BJ (cell line): ENCODE measurements at regions not wholly inside any gene's neighbourhood (a gene's known extent, or its start where the extent isn't known, plus 50 kb on each side); places are given as distances from the start of the nearest gene placed in this dataset.
A peak's percentile ranks its signal among the peaks of the same experiment; 100 is the strongest.

Experiments
- CTCF ChIA-PET: fragments of 350-600 bp; formaldehyde crosslinking; extraction: SDS; loops from one replicate; lab custom pipeline; 2021; ENCODE audit warnings: antibody characterized with exemption, inconsistent platforms; lab: Yijun Ruan, JAX
- POLR2A ChIA-PET: fragments of 300-600 bp; sonication (Branson Sonifier 250); formaldehyde crosslinking; extraction: SDS; loops from one replicate; lab custom pipeline; 2021; ENCODE audit warnings: antibody characterized with exemption; lab: Charles Lee
- DNase-seq: peaks from one replicate; pipeline ENCODE4 v3.0.0-alpha.2; 2011; ENCODE audit warnings: low read depth
- H3K27me3 ChIP-seq: 2 replicates; pipeline ENCODE4 v1.6.0; 2011; ENCODE audit warnings: low read length; ENCODE audit not compliant: control insufficient read depth, insufficient read depth
- H3K36me3 ChIP-seq: 2 replicates; pipeline ENCODE4 v1.5.1; 2011; ENCODE audit warnings: low read length; ENCODE audit not compliant: control insufficient read depth, insufficient read depth
- H3K4me3 ChIP-seq: 2 replicates; pipeline ENCODE4 v1.5.1; 2011; ENCODE audit warnings: low read depth, mild to moderate bottlenecking, control low read depth, low read length
- TF ChIP-seq, protein P1 (sequence below): IDR thresholded peaks from 2 replicates; pipeline ENCODE4 v1.5.1; 2011; ENCODE audit warnings: low read depth, mild to moderate bottlenecking, control low read depth, inconsistent platforms, low read length, moderate library complexity; ENCODE audit not compliant: insufficient read depth

GRCh38 chr1:208562151-208562960 lies 318.2 kb upstream of the PLXNA2 start:
- peak; percentile 69 for DNase-seq
- CTCF ChIA-PET: no interaction called here
- TF ChIP-seq, protein P1, sequence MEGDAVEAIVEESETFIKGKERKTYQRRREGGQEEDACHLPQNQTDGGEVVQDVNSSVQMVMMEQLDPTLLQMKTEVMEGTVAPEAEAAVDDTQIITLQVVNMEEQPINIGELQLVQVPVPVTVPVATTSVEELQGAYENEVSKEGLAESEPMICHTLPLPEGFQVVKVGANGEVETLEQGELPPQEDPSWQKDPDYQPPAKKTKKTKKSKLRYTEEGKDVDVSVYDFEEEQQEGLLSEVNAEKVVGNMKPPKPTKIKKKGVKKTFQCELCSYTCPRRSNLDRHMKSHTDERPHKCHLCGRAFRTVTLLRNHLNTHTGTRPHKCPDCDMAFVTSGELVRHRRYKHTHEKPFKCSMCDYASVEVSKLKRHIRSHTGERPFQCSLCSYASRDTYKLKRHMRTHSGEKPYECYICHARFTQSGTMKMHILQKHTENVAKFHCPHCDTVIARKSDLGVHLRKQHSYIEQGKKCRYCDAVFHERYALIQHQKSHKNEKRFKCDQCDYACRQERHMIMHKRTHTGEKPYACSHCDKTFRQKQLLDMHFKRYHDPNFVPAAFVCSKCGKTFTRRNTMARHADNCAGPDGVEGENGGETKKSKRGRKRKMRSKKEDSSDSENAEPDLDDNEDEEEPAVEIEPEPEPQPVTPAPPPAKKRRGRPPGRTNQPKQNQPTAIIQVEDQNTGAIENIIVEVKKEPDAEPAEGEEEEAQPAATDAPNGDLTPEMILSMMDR: no peak
- H3K27me3 ChIP-seq: no peaks in the 10 kb centered on the region
- no peak overlapping the region for H3K4me3 ChIP-seq
- POLR2A ChIA-PET: no interaction called here
- no peaks in the 10 kb centered on the region for H3K36me3 ChIP-seq

GRCh38 chr1:208564466-208564865 lies 320.3 kb upstream of the PLXNA2 start:
- TF ChIP-seq, protein P1: no peak
- DNase-seq: no peak
- Histone ChIP-seq H3K27me3 (no peaks in the 10 kb centered on the region), H3K4me3 (no peak overlapping the region), H3K36me3 (no peaks in the 10 kb centered on the region)
- ChIA-PET POLR2A (no interaction called here), CTCF (no interaction called here)

DNA sequence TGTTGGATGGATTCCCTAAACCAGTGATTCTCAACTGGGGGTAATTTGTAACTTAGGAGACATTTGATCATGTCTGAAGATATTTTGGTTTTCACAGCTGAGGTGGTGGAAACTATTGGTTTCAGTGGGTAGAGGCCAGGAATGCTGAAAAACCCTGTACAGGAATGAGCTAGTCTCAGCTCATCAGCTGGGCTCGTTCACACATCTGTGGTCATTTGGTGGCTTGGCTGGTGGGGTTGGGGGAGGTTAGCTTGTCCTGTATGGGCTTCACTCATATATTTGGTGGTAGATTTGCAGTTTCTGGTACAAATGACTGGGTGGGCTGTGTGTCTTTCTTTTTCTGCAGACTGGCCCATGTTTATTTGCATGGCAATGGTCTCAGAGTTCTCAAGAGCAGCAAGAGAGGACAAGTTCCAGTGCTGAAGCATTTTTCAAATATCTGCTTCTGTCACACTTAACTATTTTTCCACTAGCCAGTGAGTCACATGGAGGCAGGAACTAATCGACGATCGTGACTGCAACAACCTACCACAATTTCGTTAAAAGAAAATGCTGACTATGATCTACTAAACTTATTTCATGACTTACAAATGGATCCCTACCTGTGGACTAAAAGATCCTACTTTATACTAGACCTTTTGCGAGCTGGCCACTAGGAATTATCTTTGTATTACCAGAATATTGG lies 321.7 kb upstream of the PLXNA2 start:
- ChIA-PET POLR2A (no interaction called here), CTCF (interaction anchor here (0.8 to 1.0 kb wide), 2 partner anchors 9 to 314 kb away, joined by 3 read pairs; no protein-coding TSS in a partner anchor)
- no peak overlapping the region for H3K4me3 ChIP-seq
- TF ChIP-seq, protein P1: no peak
- H3K27me3 ChIP-seq: no peaks in the 10 kb centered on the region
- no peak for DNase-seq
- H3K36me3 ChIP-seq: no peaks in the 10 kb centered on the region

DNA sequence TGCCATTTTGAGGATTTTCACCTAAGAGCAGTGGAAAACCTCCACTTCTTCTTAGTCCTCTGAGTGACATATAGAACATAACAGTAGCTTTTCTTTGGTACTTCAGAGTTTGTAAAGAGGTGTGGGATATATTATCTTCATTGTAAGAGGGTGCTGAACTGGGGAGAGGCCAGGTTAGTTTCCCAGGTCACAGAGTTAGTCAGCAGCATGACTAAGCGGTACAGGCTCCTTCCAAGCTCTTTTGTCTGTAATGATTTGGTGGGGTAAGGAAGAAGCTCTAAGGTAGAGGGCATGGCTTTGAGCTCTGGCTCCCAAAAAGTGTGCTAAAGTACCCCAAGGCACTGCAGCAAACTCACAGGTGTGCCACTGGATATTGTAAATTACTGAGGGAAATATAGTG lies 325.0 kb upstream of the PLXNA2 start:
- TF ChIP-seq, protein P1: no peak
- no peak for DNase-seq
- CTCF ChIA-PET: interaction anchor here (0.6 kb wide), 1 partner anchor 548 kb away, joined by 3 read pairs; no protein-coding TSS in a partner anchor
- Histone ChIP-seq H3K27me3 (no peaks in the 10 kb centered on the region), H3K4me3 (no peak overlapping the region), H3K36me3 (no peaks in the 10 kb centered on the region)
- POLR2A ChIA-PET: no interaction called here

DNA sequence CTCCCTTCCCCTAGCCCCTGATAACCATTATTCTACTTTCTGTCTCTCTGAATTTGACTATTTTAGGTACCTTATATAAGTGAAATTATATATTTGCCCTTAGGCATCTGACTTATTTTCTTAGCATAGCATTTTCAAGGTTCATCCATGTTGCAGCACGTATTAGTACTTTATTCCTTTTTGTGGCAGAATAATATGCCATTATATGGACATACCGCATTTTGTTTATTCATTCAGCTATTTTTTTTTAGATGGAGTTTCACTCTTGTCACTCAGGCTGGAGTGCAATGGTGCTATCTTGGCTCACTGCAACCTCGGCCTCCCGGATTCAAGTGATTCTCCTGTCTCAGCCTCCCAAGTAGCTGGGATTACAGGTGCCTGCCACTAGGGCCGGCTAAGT lies 326.2 kb upstream of the PLXNA2 start:
- TF ChIP-seq, protein P1: no peak
- H3K4me3 ChIP-seq: no peak overlapping the region
- CTCF ChIA-PET: no interaction called here
- no peaks in the 10 kb centered on the region for H3K36me3 ChIP-seq
- DNase-seq: no peak
- POLR2A ChIA-PET: no interaction called here
- 0 out of 2 replicates have a peak, but pooled peaks cover 2% of the 10 kb centered on the region for H3K27me3 ChIP-seq
